OCI-LY7 (cell line): ENCODE measurements at regions not wholly inside any gene's neighbourhood (a gene's known extent, or its start where the extent isn't known, plus 50 kb on each side); places are given as distances from the start of the nearest gene placed in this dataset.

ENCODE experiments used
- CTCF ChIP-seq: fragments of 200-600 bp; sonication (generic); conservative IDR thresholded peaks from 2 replicates; pipeline ENCODE4 v1.5.1; 2014; ENCODE audit warnings: mild to moderate bottlenecking, antibody characterized with exemption, low read length, moderate library complexity, mixed read lengths
- EZH2phosphoT487 ChIP-seq: fragments of 200-600 bp; sonication (generic); IDR thresholded peaks from 2 replicates; pipeline ENCODE4 v1.6.1; 2018; ENCODE audit warnings: low read depth, borderline replicate concordance, mild to moderate bottlenecking, mixed run types, antibody characterized with exemption, low read length, moderate library complexity, mixed read lengths

- TF ChIP-seq CTCF (no peak), EZH2phosphoT487 (no peak)
These were observed 94.3 kb downstream of the IRX2 start for GRCh38 chr5:2657151-2657550.
